ENCODE measurements at regions not wholly inside any gene's neighbourhood (a gene's known extent, or its start where the extent isn't known, plus 50 kb on each side); places are given as distances from the start of the nearest gene placed in this dataset.
"Not testable (repeated sequence)": the region's sequence is repeated elsewhere in the genome, so short reads cannot be mapped to it uniquely, and the experiment has no call there.

GRCh38 chr2:87678742-87679173 is 69.1 kb upstream of the PLGLB2 start:
- not testable (repeated sequence) for DNase-seq (ENCODE audit: low read depth)

DNA sequence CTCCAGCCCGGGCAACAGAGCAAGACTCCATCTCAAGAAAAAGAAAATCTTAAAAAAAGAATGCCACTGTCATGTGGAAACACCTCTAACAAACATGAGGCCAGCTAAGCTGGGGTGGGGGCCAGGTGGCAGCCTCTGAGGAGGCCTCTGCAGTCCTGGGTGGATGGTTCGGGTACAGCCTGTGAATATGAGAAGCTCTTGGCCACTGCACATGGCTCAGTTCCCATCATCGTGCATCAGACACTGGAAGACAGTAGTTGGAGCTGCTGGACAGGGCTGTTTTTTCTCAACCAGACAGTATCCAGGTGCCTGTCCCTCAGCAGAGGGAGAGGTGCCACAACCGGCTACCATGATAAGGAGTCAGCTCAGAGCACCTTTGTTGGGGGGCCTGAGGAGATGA is 67.9 kb upstream of the PLGLB2 start:
- not testable (repeated sequence) for DNase-seq (ENCODE audit: low read depth)

DNA sequence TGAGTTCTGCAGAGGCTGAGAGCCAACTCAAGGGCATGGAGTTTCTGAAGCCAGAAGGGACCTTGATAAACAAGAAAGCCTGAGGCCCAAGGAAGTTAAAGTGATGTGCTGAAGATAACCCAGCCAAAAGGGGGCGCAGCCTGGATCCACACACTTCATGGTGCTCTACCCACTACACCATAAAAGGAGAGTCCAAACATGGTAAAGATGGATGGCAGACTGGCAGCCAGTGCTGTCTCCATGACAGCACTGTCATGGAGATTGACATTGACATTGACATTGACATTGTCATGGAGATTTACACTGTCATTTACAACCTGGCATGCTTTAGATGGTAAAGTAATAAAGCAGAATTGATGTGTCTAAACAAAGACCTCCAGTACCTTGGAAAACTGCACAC is 67.2 kb upstream of the PLGLB2 start:
- DNase-seq (ENCODE audit: low read depth): not testable (repeated sequence)

GRCh38 chr2:87683451-87683850 is 64.4 kb upstream of the PLGLB2 start:
- not testable (repeated sequence) for DNase-seq (ENCODE audit: low read depth)

- not testable (repeated sequence) for DNase-seq (ENCODE audit: low read depth)
These were observed 63.9 kb upstream of the PLGLB2 start for GRCh38 chr2:87683961-87684360.

DNA sequence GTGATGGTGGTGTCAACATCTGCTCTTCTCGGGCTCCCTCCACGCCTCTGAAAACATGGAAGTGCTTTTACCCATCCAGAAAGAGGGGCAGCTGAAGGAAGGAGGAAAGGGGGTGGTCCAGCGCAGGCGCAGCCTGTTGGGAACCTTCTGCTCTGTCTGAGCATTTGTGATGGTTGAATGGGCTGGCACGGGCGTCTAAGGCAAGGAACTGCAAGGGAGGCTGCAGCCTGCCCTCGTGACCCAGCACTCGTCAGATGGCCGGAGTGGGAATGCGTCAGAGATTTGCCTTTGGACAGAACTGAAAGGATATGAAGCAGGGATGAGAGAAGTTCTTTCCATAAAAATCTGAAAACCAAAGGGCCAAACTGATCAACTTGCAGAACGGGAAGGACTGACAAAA is 62.3 kb upstream of the PLGLB2 start:
- DNase-seq (ENCODE audit: low read depth): not testable (repeated sequence)

DNA sequence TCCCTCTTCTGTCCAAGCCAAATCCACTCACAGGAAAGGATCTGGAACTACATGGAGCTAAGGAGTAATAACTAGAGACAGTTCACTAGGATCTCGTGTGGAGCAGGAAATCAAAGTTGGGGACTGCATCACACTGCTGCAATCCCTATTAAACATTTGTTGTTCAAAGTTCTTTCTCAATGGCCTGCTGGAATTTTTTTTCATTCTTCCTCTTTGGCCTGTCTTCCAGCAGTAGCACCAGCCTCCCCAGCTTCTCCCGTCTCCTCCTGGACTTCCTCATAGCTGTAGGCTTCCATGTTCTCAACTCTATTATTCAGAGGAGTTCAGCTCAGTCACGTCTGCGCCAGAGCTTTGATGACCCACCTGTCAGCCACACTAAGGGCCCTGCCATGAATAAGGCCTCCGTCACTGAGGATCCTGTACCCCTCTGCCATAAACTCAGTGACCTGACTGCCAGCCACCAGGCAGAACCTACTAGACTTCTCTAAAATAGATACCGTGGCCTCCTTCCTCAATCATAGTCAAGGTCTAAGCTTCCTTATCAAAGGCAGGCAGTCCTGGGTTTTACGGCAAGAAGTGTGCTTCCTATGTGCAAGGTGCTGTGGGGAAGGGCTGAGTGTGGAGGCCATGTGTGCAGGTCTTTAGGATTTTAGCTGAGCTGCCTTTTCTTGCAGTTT is 60.9 kb upstream of the PLGLB2 start:
- DNase-seq (ENCODE audit: low read depth): not testable (repeated sequence)

DNA sequence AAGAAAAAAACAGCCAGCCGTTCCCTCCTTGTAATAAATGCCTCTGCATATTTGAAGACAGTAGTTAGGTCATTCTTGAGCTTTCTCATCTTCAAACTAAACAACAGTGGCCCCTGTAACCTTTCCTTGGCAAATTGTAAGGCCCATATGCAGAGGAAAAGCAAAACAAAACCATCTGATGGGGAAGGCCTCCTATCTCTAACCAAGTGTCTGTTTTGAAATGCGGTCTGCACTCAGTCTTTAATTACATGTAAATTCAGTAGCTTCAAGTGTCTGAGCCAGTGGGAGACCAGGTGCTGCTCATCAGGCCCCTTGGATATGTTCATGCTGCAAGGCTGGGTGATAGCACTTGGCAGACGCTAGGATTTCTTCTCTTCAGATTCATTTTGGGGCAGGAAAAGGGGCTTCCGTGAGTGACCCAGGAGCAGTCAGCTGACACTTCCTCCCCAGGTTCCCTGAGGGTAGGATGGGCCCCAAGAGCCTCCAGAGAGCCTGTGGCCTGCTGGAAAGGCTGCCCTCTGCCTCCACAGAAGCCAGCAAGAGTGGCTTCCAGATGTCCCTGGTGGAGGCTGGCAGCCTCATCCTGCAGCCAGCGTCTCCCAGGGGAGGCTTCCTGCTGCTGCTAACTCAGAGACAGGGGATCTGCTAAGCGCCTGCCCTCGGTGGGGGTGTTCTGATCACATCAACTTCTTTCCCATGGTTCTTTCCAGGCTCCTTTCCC is 60.2 kb upstream of the PLGLB2 start:
- DNase-seq (ENCODE audit: low read depth): not testable (repeated sequence)

- not testable (repeated sequence) for DNase-seq (ENCODE audit: low read depth)
These were observed 55.8 kb upstream of the PLGLB2 start for GRCh38 chr2:87691899-87692592.

DNA sequence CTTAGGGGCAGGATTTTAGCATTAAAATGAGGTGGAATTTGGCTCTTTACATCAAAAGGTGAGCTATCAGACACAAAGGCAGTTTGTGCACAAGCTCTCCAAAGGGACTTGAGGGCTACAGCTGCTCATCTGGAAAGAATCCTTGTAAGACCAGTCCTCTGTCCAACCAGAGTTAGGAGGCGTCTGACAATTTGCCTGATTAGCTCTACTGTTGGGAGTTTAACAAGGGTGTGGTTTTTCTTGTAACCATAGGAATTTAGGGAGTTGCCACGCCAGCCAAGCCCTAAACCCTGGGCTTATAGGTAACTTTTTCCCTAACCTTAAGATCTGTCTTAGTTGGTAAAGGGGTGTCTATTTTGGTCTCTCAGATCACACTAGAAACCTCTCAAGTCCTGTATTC is 55.0 kb upstream of the PLGLB2 start:
- DNase-seq (ENCODE audit: low read depth): not testable (repeated sequence)

- not testable (repeated sequence) for DNase-seq (ENCODE audit: low read depth)
These were observed 54.0 kb upstream of the PLGLB2 start for GRCh38 chr2:87693882-87694281.

- DNase-seq (ENCODE audit: low read depth): not testable (repeated sequence)
These were observed 52.1 kb upstream of the PLGLB2 start for GRCh38 chr2:87695596-87696323.
